ENCODE measurements at regions not wholly inside any gene's neighbourhood (a gene's known extent, or its start where the extent isn't known, plus 50 kb on each side); places are given as distances from the start of the nearest gene placed in this dataset.

DNA sequence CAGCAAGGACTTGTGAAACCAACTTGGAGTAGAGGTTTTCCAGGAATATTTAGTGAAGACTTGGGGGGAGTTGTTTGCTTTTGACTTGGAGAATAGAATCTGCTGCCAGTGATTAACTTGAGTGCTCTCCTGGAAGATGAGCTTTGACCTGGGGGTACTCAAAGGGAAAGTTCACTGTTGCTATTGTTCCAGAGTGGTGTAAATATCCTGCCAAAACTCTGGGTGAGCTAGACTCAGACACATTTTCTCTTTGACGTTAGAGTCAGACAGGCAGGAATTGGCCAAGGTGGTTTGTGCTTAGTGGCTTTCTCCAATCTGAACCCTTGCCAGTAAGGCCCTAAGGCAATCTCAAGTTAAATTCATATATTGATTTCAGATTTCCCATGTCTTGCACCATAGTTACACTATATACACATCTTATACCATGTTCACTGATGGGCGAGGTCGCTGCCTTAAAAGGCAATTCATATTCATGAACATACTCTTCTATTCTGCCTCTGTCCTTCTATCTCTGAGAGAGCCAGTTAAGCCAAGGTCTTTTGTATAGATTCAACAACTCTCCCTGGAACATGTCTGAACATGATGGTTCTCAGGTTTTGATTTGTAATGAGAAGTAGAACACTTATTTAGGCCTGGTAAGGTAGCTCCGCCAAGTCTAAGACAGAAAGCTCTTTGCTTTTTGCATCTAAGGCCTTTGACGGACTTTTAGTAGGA lies 204.6 kb upstream of the SLC38A2 start:
- no peak for TF ChIP-seq ZFX (IDR thresholded peaks at IDR 0.05)
- TF ChIP-seq, protein P1, sequence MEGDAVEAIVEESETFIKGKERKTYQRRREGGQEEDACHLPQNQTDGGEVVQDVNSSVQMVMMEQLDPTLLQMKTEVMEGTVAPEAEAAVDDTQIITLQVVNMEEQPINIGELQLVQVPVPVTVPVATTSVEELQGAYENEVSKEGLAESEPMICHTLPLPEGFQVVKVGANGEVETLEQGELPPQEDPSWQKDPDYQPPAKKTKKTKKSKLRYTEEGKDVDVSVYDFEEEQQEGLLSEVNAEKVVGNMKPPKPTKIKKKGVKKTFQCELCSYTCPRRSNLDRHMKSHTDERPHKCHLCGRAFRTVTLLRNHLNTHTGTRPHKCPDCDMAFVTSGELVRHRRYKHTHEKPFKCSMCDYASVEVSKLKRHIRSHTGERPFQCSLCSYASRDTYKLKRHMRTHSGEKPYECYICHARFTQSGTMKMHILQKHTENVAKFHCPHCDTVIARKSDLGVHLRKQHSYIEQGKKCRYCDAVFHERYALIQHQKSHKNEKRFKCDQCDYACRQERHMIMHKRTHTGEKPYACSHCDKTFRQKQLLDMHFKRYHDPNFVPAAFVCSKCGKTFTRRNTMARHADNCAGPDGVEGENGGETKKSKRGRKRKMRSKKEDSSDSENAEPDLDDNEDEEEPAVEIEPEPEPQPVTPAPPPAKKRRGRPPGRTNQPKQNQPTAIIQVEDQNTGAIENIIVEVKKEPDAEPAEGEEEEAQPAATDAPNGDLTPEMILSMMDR (conservative IDR thresholded peaks at IDR 0.05): no peak
- no peak overlapping the region for H3K27ac ChIP-seq

DNA sequence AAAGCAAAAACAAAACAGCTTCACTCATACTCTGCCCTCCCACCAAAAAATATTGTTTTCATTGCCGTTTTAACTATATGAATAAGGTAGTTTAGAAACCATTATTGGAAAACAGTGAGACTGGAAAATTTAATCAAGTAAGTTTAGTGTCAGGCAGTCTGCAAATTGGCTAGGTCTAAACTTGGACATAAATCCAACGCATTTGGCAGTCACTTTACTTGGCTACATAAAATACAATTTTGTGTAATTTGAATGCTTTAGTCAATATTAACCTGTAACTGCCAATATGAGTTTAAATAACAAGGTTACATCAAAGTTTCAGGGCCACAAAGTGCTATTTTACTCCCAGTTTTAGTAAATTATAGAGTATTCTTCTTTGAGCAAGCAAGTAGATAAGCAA lies 202.3 kb upstream of the SLC38A2 start:
- TF ChIP-seq ZFX (IDR thresholded peaks at IDR 0.05): no peak
- TF ChIP-seq, protein P1 (conservative IDR thresholded peaks at IDR 0.05): no peak
- H3K27ac ChIP-seq: no peak overlapping the region

DNA sequence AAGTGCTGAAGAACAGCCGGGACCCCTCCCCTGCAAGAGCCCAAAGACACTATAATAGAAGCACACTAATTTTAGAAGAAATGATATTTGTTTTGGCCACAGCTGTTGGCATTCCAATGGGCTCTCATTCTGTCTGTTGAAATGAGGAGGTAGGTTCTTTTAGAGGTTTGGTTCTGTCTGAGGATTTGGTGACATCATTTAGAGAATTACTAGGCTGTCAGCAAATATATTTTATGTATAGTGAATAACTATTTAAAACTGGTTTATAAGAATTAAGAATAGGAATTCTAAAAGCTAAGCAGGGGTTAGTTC lies 200.7 kb upstream of the SLC38A2 start:
- TF ChIP-seq ZFX (IDR thresholded peaks at IDR 0.05): no peak
- TF ChIP-seq, protein P1 (conservative IDR thresholded peaks at IDR 0.05): no peak
- H3K27ac ChIP-seq: no peak overlapping the region

DNA sequence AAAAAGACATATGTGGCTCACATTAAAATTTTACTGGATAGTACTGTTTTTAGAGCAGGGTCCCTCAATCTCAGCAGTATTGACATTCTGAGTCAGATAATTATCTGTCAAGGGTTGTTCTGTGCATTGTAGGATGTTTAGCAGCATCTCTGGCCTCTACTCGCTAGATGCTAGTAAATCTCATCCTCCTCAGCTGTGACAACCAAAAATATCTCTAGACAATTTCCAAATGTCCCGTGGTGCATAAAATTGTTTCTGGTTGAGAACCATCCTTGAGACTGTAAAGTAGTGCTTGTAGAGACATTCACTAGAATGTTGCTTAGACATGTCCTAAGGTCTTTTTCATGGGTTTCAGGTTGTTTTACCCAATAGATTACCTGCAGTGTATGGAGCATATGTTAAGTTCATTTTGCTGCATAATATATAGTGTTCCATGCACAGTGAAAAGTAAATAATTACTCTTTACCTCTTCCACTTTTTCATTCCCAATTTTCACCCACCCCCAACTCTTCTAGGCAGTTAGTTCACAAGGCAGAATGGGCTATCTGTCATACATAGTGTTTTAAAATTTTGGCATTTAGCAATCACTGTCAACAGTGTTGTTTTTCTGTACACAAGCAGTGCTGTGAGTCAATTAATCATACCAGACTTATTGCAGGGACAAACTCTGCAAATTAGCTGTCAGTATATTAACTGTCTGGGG lies 200.2 kb upstream of the SLC38A2 start:
- TF ChIP-seq, protein P1 (conservative IDR thresholded peaks at IDR 0.05): no peak
- no peak for TF ChIP-seq ZFX (IDR thresholded peaks at IDR 0.05)
- H3K27ac ChIP-seq: no peak overlapping the region

DNA sequence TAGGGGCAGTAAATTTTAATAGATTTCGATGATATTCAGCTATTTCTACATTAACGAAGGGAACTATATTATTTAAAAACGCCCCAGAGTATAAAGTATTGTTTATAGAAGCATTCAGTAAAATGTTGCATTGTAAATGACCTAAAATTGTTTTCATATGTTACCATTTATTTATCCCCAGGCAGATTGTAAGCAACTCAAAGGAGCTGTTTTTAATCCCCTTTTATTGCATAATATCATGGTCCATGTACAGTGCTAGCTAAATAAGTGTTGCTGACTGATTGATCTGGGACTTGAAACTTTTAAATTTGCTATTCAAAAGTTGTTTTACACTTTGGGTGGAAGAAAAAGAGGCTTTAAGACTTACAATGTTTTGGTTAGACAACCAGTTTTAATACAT lies 199.0 kb upstream of the SLC38A2 start:
- H3K27ac ChIP-seq: no peak overlapping the region
- TF ChIP-seq, protein P1 (conservative IDR thresholded peaks at IDR 0.05): no peak
- TF ChIP-seq ZFX (IDR thresholded peaks at IDR 0.05): no peak

DNA sequence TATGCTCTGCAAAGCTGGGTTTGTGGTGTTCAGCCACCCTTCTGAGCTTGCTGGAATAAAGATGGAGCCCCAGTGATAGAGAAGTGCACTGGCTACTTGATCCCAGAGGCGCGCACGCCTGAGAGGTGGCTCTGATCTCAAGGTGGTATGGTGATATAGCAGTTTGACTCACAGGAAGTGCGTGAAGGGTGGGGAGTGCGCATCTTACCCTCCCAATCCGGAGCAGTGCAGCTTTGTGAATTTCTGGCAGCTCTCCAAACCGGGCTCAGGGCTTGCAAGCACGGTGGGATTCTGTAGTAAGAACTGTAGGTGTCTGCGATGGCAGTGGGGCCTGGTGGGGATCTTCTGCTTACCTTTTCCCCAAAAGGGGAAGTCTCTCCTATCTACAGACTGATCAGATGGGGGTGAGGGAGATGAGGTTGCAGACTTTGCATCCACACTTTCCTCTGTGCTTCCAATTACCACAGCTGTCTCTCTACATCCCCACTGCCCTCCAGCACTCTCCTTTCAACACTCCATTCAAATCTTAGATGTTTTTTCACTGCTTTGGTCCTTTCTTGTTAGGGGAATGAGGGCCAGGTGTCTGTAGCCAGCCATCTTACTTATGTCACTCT lies 197.4 kb upstream of the SLC38A2 start:
- TF ChIP-seq, protein P1 (conservative IDR thresholded peaks at IDR 0.05): no peak
- no peak overlapping the region for H3K27ac ChIP-seq

DNA sequence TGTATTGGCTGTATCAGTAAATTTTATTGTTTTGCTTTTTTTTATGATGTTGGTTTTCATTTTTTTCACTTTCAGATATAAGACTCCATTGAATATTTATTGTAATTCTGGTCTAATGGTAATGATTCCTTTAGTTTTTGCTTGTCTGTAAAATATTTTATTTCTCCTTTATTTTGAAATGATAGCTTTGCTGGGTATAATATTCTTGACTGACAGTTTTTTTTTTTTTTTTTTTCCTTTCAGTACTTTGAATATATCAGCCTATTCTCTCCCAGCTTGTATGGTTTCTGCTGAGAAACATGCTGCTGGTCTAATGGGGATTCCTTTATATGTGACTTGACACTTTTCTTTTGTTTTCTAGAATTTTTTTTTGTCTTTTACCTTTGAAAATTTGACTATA lies 195.1 kb upstream of the SLC38A2 start:
- H3K27ac ChIP-seq: no peak overlapping the region
- TF ChIP-seq, protein P1 (conservative IDR thresholded peaks at IDR 0.05): no peak
- no peak for TF ChIP-seq ZFX (IDR thresholded peaks at IDR 0.05)

Measured in C4-2B (cell line).